Astrocyte (in vitro differentiated cells and primary cell): ENCODE measurements at regions not wholly inside any gene's neighbourhood (a gene's known extent, or its start where the extent isn't known, plus 50 kb on each side); places are given as distances from the start of the nearest gene placed in this dataset.

Source experiments
- EZH2 ChIP-seq: IDR thresholded peaks from 2 replicates; pipeline ENCODE4 v1.6.1; 2012; ENCODE audit warnings: mild to moderate bottlenecking, low read length, inconsistent platforms; ENCODE audit not compliant: insufficient read depth
- TF ChIP-seq, protein P1 (sequence below): IDR thresholded peaks from 2 replicates; pipeline ENCODE4 v1.5.1; 2011; ENCODE audit warnings: low read depth, mild to moderate bottlenecking, inconsistent platforms, low read length, moderate library complexity; ENCODE audit not compliant: insufficient read depth

DNA sequence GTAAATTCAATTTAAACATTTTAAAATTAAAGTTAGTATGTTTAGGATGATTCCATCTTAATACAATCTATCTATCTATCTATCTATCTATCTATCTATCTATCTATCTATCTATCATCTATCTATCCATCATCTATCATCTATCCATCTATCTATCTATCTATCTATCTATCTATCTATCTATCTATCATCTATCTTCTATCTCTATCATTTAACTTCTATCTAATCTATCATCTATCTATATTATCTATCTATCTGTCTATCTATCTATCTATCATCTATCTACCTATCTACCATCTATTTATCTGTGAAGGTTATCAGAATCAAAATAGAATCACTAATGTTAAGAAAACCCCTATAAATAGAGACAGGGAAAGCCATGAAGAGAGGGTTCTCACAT, 78.3 kb downstream of the RAMP3 start:
- TF ChIP-seq, protein P1, sequence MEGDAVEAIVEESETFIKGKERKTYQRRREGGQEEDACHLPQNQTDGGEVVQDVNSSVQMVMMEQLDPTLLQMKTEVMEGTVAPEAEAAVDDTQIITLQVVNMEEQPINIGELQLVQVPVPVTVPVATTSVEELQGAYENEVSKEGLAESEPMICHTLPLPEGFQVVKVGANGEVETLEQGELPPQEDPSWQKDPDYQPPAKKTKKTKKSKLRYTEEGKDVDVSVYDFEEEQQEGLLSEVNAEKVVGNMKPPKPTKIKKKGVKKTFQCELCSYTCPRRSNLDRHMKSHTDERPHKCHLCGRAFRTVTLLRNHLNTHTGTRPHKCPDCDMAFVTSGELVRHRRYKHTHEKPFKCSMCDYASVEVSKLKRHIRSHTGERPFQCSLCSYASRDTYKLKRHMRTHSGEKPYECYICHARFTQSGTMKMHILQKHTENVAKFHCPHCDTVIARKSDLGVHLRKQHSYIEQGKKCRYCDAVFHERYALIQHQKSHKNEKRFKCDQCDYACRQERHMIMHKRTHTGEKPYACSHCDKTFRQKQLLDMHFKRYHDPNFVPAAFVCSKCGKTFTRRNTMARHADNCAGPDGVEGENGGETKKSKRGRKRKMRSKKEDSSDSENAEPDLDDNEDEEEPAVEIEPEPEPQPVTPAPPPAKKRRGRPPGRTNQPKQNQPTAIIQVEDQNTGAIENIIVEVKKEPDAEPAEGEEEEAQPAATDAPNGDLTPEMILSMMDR = no peak
- TF ChIP-seq EZH2 = no peak
